ENCODE measurements at regions not wholly inside any gene's neighbourhood (a gene's known extent, or its start where the extent isn't known, plus 50 kb on each side); places are given as distances from the start of the nearest gene placed in this dataset.

DNA sequence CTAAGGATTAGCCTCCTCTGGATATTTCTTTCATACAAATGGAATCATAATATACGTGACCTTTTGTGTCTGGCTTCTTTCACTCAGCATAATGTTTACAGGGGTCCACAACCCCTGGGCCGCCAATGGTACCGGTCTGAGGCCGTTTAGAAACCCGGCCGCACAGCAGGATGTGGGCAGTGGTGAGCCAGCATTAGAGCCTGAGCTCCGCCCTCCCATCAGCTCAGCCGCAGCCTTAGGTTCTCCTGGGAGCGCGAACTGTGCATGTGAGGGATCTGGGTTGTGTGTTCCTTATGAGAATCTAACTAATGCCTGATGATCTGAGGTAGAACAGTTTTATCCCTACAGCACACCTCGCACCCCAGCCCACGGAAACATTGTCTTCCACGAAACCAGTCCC lies 229.7 kb downstream of the ICE1 start:
- H3K36me3 ChIP-seq (ENCODE audit: low read depth, low read length) = no peaks in the 10 kb centered on the region
- intact Hi-C loops (cut with micrococcal nuclease) = no loop called here
- DNase-seq = no peak
- no peaks in the 10 kb centered on the region for H3K9me3 ChIP-seq (ENCODE audit: low read length)
- H3K4me1 ChIP-seq (ENCODE audit: insufficient read depth, low read length) = no peaks in the 10 kb centered on the region
- H3K79me2 ChIP-seq (ENCODE audit: low read length) = no peaks in the 10 kb centered on the region
- H3K27me3 ChIP-seq (ENCODE audit: low read length) = peaks cover 97% of the 10 kb centered on the region
- H4K20me1 ChIP-seq (ENCODE audit: low read length) = no peaks in the 10 kb centered on the region
- CTCF ChIA-PET = no interaction called here
- no peaks in the 10 kb centered on the region for H3K9me2 ChIP-seq (replicated peaks; ENCODE audit: low read length)
- H3K9ac ChIP-seq (ENCODE audit: low read length) = no peak overlapping the region
- POLR2A ChIA-PET (ENCODE audit: unreplicated experiment) = no interaction called here
- H3K27ac ChIP-seq (ENCODE audit: low read length) = no peak overlapping the region
- no peak overlapping the region for H2AFZ ChIP-seq (ENCODE audit: low read length)
- TF ChIP-seq, protein P1, sequence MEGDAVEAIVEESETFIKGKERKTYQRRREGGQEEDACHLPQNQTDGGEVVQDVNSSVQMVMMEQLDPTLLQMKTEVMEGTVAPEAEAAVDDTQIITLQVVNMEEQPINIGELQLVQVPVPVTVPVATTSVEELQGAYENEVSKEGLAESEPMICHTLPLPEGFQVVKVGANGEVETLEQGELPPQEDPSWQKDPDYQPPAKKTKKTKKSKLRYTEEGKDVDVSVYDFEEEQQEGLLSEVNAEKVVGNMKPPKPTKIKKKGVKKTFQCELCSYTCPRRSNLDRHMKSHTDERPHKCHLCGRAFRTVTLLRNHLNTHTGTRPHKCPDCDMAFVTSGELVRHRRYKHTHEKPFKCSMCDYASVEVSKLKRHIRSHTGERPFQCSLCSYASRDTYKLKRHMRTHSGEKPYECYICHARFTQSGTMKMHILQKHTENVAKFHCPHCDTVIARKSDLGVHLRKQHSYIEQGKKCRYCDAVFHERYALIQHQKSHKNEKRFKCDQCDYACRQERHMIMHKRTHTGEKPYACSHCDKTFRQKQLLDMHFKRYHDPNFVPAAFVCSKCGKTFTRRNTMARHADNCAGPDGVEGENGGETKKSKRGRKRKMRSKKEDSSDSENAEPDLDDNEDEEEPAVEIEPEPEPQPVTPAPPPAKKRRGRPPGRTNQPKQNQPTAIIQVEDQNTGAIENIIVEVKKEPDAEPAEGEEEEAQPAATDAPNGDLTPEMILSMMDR (conservative IDR thresholded peaks at IDR 0.05; ENCODE audit: low read depth, low read length) = no peak
- no peak for TF ChIP-seq EZH2phosphoT487 (IDR thresholded peaks at IDR 0.05; ENCODE audit: borderline replicate concordance, low read length)
- TF ChIP-seq EZH2 (IDR thresholded peaks at IDR 0.05; ENCODE audit: low read length, unreplicated experiment) = no peak
- BruUV-seq (replicated peaks) = no TSS peak
- no peak for ATAC-seq
- no peaks in the 10 kb centered on the region for H3F3A ChIP-seq (ENCODE audit: low read length, unreplicated experiment)
- H3K4me2 ChIP-seq (ENCODE audit: low read length) = no peak overlapping the region
- no peak overlapping the region for H3K4me3 ChIP-seq (ENCODE audit: low read length)

DNA sequence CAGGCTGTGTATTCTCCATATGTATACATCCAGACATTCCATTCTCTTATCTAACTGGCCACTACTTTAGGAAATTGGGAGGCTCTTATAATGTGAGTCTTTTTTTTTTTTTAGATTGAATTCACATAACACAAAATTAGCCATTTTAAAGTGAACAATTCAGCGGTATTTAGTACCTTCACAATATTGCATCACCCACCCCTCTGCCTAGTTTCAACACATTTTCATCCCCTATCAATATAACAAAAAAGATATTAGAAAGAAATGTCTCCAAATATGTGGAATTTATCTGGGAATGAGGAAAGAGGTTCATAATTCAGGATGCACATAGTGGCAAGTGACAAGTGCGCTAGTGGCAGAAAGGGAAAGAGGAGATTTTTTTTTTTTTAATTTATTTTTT lies 228.5 kb downstream of the ICE1 start:
- H3K9me2 ChIP-seq (replicated peaks; ENCODE audit: low read length) = no peaks in the 10 kb centered on the region
- intact Hi-C loops (cut with micrococcal nuclease) = no loop called here
- DNase-seq (no peak), ATAC-seq (no peak)
- ChIA-PET POLR2A (ENCODE audit: unreplicated experiment) (no interaction called here), CTCF (no interaction called here)
- no peak overlapping the region for H3K9ac ChIP-seq (ENCODE audit: low read length)
- H3K4me3 ChIP-seq (ENCODE audit: low read length) = no peak overlapping the region
- BruUV-seq (replicated peaks) = no TSS peak
- peaks cover 95% of the 10 kb centered on the region for H3K27me3 ChIP-seq (ENCODE audit: low read length)
- TF ChIP-seq EZH2phosphoT487 (IDR thresholded peaks at IDR 0.05; ENCODE audit: borderline replicate concordance, low read length) = 0 out of 2 replicates have a peak, but pooled peaks have one; percentile 23
- no peak for TF ChIP-seq EZH2 (IDR thresholded peaks at IDR 0.05; ENCODE audit: low read length, unreplicated experiment)
- no peaks in the 10 kb centered on the region for H3K9me3 ChIP-seq (ENCODE audit: low read length)
- H2AFZ ChIP-seq (ENCODE audit: low read length) = no peak overlapping the region
- no peaks in the 10 kb centered on the region for H3K36me3 ChIP-seq (ENCODE audit: low read depth, low read length)
- H3K4me2 ChIP-seq (ENCODE audit: low read length) = no peak overlapping the region
- H4K20me1 ChIP-seq (ENCODE audit: low read length) = no peaks in the 10 kb centered on the region
- no peaks in the 10 kb centered on the region for H3K79me2 ChIP-seq (ENCODE audit: low read length)
- no peaks in the 10 kb centered on the region for H3K4me1 ChIP-seq (ENCODE audit: insufficient read depth, low read length)
- no peak overlapping the region for H3K27ac ChIP-seq (ENCODE audit: low read length)
- H3F3A ChIP-seq (ENCODE audit: low read length, unreplicated experiment) = no peaks in the 10 kb centered on the region

DNA sequence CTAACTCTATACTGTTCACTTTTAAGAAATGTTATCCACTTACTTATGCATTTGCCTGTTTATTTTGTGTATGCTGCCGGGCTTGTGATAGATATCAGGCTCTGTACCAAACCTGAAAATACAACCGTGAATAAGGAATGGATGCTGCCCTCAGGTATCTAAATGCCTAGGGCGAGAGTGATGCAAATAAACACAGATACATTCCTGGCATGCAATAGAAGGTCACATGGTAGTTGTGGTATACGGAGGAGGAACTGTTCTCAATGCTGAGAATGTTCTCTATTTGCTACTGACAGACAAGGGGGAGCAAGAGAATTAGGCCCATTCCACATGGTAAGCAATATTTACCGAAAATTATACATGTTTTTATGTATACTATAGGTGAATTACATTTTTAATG lies 227.8 kb downstream of the ICE1 start:
- Histone ChIP-seq H3F3A (ENCODE audit: low read length, unreplicated experiment) (no peaks in the 10 kb centered on the region), H3K27me3 (ENCODE audit: low read length) (peaks cover 94% of the 10 kb centered on the region), H3K9me2 (replicated peaks; ENCODE audit: low read length) (no peaks in the 10 kb centered on the region), H3K4me2 (ENCODE audit: low read length) (no peak overlapping the region), H3K27ac (ENCODE audit: low read length) (no peak overlapping the region), H3K4me1 (ENCODE audit: insufficient read depth, low read length) (no peaks in the 10 kb centered on the region), H2AFZ (ENCODE audit: low read length) (no peak overlapping the region), H4K20me1 (ENCODE audit: low read length) (no peaks in the 10 kb centered on the region), H3K4me3 (ENCODE audit: low read length) (no peak overlapping the region), H3K9me3 (ENCODE audit: low read length) (no peaks in the 10 kb centered on the region), H3K9ac (ENCODE audit: low read length) (no peak overlapping the region), H3K36me3 (ENCODE audit: low read depth, low read length) (no peaks in the 10 kb centered on the region), H3K79me2 (ENCODE audit: low read length) (no peaks in the 10 kb centered on the region)
- intact Hi-C loops (cut with micrococcal nuclease) = no loop called here
- DNase-seq = peak; percentile 37
- ChIA-PET CTCF (no interaction called here), POLR2A (ENCODE audit: unreplicated experiment) (no interaction called here)
- TF ChIP-seq, protein P1 (conservative IDR thresholded peaks at IDR 0.05; ENCODE audit: low read depth, low read length) = no peak
- TF ChIP-seq EZH2phosphoT487 (IDR thresholded peaks at IDR 0.05; ENCODE audit: borderline replicate concordance, low read length) = no peak
- no peak for TF ChIP-seq EZH2 (IDR thresholded peaks at IDR 0.05; ENCODE audit: low read length, unreplicated experiment)
- BruUV-seq (replicated peaks) = no TSS peak
- no peak for ATAC-seq

All from PC-3 (cell line).